Stimulated activated CD8-positive, alpha-beta memory T cell treated with anti-CD3 and anti-CD28 coated beads, Interleukin-7, amount 100 ng/mL, for 1 hour (primary cell): ENCODE measurements at regions not wholly inside any gene's neighbourhood (a gene's known extent, or its start where the extent isn't known, plus 50 kb on each side); places are given as distances from the start of the nearest gene placed in this dataset.
"Not testable (repeated sequence)": the region's sequence is repeated elsewhere in the genome, so short reads cannot be mapped to it uniquely, and the experiment has no call there.

ENCODE experiments used
- DNase-seq, 2 donors: peaks; one replicate each; pipeline ENCODE4 v3.0.0-alpha.2; 2020; ENCODE audit warnings: low read depth in 2 of 2

DNA sequence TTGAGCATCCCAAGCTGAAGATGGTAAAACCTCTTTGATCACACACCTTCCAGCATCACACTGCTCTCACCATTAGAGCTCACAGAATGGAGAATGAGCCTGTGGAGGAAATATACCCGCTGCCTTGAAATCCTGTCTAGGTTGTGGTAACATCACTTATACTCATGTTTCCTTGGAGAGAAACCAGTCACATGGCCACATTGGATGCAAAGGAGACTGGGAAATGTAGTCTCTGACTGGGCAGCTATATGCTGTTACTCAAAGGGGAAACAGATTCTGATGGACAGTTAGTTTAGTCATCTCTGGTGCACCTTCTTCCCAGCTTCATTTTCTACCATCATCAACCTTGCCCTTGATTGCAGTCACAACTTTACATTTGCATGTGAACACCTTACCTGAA is 286.3 kb downstream of the ANKRD50 start:
- no peak for DNase-seq

DNA sequence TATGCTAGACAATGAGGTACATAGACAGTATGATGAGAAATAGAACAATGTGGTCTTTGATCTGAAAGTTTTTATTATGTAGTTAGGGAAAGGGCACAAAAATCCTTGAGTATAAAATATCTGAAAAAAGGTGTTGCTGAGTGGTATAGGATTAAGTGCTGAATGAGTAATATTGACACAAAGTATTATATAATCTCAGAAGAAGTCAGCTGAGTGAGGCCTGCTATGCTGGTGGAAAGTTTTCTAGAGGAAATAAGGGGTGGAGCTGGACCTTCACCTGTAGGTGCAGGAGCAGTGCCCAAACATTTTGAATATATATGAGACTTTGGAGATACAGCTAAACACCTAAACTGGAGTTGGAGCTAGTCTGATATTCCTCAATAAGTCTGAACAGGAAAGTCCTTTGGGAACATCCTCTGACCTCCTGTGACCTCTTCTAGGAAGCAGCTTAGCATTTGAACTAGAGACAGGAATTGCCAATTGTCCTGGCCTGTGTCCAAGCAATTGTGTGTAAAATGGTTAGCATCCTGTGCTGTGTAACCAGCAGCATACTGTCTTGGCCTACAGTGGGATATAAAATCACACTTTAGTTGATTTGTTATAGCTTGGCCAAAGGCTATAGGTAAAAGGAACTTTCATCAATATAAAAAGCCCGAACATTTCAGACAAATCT is 285.3 kb downstream of the ANKRD50 start:
- no peak for DNase-seq

DNA sequence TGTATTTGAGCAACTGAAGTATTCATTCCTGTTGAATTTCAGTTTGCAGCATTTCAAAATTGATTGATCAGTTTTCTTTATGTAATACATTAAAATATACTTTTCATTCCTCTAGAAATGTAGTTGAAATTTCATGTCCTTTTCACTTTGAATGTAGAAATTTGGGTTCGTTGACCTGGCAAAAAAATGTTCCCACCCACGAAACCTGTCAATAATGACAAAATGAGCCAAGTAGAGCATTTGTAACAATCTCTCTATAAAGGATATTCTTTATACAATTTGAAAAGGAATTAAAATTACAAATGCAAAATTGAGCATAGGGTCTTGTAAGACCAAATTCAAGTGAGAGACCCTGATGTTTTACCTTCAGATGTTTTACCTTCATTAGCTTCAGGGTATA is 283.9 kb downstream of the ANKRD50 start:
- DNase-seq = no peak

DNA sequence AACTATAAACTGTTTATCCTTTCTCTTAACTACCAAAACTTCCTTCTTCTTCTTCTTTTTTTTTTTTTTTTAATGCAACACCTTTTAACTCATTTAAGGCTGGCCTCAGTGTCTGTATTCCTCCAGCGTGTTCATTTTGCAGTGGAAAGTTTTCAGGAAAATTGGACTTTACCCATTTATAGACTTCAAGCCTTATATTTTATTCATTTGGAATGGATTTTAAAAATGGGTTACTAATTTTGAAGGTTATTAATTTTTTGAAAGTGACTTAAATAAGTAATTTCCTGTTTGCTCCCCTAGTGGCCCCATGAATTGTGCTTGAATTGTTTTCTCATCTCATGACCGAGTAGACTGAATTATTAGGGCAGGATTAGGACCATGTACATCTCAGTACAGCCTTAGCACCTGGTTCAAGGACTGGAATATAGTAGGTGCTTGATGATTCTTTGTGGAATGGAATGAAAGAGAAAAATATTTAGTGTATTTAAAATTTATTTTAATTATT is 282.7 kb downstream of the ANKRD50 start:
- no peak for DNase-seq

DNA sequence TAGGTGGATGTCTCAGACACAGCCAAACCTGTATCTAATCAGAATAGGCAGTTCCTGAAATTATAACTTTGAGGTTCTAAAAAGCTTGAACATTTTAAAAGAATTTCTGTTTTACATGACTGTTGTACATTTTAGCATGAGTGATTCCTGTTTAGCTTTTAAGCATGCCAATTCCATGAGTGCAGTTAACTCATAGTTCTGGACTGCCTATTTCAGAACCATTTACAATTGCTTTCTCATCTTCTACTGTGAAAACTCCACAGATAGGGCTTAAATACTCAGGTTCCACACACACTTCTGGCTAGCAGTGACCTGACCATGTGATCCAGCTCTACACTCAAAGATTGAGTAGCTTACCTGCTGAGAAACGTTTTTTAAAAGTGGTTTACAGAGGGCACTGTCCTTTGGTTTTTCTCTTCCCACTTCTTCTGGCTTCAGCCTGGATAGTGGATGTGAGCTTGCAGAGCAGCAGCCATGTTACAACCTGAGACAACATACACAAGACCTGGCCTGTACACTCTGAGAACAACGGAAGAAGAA is 280.8 kb downstream of the ANKRD50 start:
- DNase-seq = no peak

DNA sequence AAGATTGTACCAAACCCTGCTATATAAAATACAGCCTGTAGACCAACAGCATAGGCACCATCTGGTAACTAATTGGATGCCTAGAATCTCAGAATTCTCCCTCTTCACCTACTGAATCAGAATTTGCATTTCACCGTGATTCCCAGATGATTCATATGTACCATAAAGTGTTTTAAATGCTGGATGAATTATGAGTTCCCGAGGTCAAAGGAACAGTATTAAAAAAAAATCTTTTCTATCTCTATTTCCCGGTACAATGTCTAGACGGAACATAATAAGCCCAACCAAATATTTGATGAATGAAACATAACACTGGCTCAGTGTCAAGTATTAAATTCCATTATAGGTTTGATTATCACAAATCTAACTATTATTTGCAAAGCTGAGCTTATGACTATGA is 280.0 kb downstream of the ANKRD50 start:
- no peak for DNase-seq

DNA sequence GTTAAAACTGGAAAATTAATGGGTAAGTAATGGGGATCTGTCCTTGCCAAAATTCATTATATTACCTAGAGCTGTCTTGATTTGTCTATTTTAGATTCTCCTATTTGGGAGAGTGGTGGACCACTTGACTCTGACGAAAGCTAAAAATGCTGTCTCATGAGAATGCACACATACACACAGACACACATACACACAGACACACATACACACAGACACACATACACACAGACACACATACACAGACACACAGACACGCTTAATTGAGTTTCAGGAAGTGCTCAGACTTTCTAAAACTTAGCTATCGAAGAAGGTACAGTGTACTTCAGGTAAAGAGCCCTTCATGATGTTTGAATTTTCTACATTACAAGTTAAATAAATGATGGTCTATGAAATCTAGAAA is 279.5 kb downstream of the ANKRD50 start:
- no peak for DNase-seq

DNA sequence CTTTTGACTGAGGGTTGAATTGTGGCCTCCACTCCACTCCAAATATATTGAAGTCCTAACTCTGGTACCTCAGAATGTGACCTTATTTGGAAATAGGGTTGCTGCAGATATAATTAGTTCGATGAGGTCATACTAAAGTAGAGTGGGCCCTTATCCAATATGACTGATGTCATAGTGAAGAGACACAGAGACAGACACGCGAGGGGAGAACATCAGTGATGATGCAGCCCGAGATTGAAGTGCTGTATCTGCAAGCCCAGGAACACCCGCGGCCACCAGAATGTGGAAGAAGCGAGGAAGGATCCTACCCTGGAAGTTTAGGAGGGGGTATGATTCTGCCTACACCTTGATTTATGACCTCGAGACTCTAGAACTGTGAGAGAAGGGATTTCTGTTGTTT is 279.0 kb downstream of the ANKRD50 start:
- no peak for DNase-seq

DNA sequence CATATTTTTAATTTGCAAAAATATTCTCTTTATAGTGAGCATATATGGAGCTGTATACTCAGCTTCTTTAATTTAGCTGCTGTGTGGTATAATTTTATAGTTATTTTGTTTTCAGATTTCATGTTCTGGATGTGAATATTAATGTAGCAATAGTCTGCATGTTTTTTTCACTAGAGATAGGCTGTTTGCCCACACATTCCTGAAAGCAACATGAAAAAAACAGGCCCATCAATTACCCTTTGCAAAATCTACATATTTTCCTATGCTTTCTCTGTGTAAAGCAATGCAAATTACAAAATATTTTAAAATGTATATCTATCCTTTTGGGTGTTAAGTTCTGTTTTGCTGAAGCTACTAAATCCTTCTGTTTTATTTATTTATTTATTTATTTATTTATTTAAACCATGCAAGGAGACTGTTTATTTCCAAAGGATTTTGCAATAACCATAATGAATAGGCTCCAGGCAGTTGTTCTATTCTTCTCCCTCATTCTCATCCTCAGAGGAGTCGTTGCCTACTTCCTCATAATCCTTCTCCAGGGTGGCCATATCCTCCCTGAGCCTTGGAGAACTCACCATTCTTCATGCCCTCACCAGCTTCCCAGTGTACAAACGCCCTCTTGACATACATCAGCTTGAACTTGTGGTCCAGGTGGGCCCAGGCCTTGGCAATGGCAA is 277.1 kb downstream of the ANKRD50 start:
- no peak for DNase-seq

DNA sequence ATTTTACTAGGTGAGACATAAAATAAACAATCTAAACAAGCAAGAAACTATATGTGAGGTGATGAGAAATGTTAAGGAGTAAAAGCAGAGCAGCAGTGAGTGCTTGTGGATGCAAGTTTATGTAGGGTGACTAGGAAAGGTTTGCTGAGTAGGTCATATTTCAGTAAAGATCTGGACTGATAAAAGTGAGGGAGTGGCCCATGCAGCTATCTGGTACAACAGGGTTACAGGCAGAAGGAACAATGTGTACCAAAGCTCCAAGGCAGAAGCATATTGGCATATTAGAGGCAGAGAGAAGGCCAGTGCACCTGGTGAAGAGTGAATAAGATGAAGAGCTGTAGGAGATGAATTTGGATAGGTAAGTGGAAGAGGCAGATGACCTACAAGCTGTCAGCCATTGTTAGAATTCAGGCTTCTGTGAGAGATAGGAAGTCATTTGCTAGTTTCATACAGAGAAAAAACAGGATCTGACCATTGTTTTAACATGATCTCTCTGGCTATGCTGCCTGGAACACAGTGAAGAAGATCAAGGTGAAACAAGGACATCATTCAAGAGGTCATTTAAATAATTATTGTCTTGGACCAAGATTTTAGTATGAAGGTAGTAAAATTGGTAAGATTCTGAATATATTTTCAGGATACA is 274.6 kb downstream of the ANKRD50 start:
- no peak for DNase-seq

DNA sequence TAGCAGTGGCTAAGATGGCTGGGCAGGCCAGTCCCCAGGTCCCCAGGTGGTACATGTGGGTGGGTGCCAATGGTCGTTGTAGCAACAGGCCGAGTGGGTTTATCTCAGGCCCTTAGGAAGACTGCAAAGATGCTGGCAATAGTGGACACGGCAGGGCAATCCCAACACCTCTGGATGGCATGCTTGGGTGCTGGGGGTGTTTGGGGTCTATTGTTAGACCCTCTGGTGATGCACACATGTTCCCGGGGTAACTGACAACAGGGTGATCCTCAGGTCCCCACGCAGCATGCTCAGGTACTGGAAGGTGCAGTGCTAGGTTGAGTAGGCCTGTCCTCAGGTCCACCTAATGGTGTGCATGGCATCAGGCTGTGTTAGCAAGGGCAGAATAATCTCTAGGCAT is 267.5 kb downstream of the ANKRD50 start:
- DNase-seq = no peak

DNA sequence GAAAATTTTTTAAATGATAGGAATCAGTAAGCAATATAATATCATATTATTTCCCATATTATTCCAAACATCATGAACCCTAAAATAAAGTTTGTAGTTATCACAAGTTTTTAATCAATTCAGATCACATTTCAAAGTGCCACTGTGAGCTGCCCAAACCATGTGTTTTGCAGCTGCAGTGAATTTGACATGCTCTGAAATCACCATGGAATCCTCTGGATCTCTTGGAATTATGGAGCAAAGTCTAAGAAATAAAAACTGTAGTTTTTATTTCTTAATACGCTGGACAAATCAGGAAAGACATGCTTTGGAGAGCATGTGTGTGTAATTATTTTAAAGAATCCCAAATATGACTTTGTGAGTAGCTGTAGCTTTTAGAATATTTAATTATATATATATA is 262.7 kb downstream of the ANKRD50 start:
- no peak for DNase-seq

DNA sequence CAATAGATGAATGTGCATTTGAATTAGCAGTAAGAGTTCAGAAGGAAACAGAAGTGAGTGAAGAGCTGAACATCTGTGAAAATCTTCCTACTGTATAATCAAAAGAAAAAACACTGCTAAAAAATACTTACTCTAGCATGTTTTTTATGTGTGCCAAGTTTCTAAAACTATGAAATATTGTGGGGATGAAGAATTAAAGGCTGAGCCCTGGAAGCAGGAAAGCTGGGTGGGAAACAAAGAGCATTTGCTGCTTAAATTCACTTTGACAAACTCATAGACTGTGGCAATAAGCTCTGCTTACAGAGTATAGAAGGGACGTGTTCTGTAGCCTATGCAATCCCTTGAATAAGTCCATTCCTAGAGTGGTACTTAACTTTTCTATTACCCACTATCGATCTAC is 261.7 kb downstream of the ANKRD50 start:
- DNase-seq = no peak

DNA sequence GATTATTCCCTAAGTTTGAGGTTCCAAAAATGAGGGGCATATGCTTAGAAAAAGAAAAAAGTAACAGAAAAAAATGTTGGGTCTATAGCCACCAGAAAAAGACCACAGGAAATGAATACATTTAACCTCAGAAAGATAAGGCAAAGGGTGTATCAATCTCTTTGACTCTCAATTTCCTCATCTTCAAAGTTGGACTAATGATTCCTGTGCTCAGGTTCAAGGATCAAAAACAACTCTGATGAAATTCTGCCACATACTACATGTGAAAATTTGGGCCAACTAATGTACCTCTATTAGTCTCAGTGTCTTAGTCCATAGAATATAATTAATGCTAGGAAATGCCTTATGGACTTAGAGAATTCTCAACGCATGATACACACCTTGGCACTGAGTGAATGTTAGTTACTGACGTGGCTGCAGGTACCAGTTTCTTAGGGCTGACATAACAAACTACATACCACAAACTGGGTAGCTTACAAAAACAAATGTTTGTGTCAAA is 257.7 kb downstream of the ANKRD50 start:
- DNase-seq = no peak

DNA sequence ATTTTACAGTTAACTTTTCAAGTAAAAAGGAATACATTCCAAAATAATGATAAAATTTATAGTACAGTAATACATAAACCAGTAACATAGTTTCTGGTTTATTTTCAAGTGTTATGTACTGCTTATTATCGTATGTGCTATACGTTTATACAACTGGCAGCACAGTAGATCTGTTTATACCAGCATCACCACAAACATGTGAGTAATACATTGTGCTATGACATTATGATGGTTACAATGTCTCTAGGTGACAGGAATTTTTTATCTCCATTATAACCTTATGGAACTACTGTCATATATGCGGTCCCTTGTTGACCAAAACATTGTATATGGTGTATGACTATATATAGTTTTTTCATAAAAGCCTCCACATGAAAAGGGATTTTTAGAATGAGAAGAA is 256.9 kb downstream of the ANKRD50 start:
- DNase-seq = no peak

DNA sequence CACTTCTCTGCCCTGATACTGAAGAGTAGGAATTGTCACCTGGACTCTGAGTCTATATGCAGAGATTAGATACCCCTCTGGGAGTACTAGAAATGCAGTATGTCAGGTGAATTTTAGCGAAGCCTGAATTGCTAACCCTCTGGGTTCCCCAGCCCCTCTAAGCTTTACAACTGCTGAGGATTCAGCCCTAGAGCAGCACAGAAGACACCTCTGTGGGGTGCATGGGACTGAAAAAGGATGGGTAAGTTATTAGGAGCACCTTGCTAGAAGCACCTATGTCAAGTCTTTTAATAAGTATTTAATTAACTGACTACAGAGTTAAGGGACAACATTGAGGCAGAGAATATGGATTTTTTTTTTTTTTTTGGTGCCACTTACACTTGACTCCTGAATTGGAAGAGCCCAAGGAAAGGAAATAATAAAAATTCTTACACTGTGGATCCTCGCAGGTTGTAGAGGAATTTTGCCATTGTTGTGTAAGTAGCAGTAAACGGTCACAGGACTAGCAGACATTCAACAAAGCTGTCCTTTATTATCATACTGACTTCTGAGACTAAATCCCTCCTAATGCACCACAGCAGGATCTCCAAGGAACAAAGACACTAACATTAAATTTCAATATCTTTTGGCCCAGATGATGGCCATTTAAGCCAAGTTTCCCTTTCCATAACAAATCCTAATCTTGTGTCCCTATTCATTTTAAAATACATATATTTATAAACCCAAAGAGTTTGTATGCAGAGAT is 253.2 kb downstream of the ANKRD50 start:
- no peak for DNase-seq

DNA sequence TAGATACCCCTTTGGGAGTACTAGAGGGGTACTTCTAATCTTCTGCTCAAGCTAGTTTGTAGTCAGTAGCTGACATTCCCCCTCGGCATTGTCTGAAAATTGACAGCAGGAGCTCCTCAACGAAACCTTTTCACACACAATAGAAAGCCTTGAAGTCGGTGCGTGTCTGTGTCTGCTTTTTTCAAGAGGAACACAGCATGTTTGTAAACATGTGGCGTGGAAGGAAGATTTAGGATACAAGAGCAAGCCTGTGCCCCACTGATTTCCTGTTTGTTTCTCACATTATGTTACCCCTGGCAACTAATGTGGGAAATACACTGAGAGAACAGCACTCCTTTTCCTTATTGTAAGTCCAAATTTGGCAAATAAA is 252.6 kb downstream of the ANKRD50 start:
- no peak for DNase-seq

DNA sequence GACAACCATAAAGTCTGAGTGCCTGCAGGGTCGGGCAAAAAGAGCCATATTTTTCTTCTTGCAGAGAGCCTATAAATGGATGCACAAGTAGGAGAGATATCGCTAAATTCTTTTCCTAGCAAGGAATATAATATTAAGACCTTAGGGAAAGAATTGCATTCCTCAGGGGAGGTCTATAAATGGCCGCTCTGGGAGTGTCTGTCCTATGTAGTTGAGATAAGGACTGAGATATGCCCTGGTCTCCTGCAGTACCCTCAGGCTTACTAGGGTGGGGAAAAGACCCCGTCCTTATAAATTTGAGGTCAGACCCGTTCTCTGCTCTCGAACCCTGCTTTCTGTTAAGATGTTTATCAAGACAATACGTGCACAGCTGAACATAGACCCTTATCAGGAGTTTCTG is 250.9 kb downstream of the ANKRD50 start:
- DNase-seq = not testable (repeated sequence)

DNA sequence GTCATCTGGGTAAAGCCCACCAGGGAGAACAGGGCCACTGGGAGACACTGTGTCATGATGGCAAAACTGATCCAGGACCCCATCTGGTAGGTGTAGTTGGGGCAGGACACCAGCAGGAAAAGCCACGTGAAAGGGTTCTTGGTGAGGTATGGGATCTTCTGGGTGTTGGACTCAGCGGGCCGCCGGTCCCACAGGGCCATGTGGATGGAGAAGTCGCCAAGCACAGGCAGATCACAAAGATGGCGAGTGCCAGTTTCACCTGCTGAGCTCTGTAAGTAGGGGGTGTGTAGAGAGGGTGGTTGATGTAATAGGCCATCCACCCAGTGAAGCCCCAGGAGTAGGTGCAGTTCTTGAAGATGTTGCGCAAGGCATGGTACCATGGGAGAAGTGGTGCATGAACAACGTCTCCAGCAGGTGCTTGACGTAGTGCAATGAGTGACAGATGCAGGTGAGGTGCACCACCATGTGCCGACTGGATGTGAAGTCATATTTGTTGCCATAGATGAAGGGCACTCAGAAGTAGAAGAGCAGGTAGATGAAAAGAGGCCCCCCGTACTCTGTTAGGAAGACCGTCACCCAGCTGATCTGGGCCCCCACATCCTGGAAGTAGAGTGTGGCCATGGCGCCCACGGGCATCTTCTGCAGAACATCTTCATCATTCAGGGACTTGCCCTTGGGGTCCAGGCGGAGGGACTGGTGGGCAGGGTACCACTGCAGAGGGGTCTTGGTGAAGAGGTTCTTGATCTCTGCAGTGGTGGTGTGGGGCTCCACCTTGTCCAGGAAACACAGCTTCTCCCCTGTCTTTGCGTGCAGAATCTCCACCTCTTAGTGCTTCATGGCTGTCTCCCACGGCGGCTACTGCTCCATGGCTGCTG is 249.3 kb downstream of the ANKRD50 start:
- DNase-seq = no peak

DNA sequence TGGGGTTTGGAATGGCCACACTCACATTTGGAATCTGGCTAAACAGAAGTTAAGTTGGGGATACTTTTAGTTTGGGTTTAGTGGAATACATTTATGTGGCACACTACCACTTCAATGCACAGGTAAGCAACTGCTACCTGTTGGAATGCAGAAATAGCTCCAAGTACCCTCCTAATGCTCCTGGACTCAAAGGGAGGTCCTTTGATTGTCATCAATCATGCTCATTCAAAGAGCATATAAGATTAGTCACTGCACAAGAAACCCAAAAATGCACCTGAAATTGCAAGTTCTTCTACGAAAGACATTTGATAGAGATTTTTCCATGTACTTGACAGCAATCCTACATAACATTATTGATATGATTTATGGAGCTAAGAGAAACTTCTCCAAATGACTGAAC is 247.7 kb downstream of the ANKRD50 start:
- DNase-seq = no peak

DNA sequence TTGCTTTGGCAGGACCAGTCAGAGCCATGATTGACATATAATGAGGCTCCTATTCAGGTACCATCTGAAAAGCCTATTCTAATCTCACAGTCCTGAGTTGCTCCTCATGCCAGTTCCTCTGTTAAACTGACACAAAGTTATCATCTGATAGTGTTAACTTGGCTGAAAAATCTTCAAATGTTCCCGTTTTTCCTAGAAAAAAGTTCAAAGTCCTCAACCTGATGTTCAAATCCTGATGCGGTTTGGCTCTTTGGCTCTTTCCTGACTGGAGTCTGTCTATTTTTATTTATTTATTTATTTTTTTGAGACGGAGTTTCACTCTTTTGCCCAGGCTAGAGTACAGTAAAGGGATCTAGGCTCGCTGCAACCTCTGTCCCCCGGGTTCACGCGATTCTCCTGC is 244.2 kb downstream of the ANKRD50 start:
- no peak for DNase-seq
